HepG2 (cell line): ENCODE measurements at regions not wholly inside any gene's neighbourhood (a gene's known extent, or its start where the extent isn't known, plus 50 kb on each side); places are given as distances from the start of the nearest gene placed in this dataset.

Experiments used
- ATAC-seq: fragments of 200-7000 bp; cut with Tn5 transposase; 3 replicates; pipeline ENCODE4 v1.9.1; 2020; ENCODE audit warnings: mild to moderate bottlenecking, moderate library complexity
- BruUV-seq: library from RNA; stranded (reverse); fragments of 400-500 nt; replicated peaks from 2 replicates; lab custom pipeline; 2021; lab: Mats Ljungman, UMichigan
- CTCF ChIA-PET: fragments of 300-600 bp; formaldehyde crosslinking; extraction: SDS; loops from one replicate; lab custom pipeline; 2021; ENCODE audit warnings: low total read pairs, inconsistent platforms, low intra/inter-chr PET ratio; lab: Yijun Ruan, JAX
- POLR2A ChIA-PET: fragments of 350-600 bp; sonication (Branson Sonifier 250); formaldehyde crosslinking; loops from one replicate; lab custom pipeline; 2020; ENCODE audit warnings: antibody characterized with exemption, inconsistent platforms; lab: Yijun Ruan, JAX
- DNase-seq: peaks from one replicate; pipeline ENCODE4 v3.0.0-alpha.2; 2015; ENCODE audit warnings: low spot score
- FAIRE-seq: peaks from 3 replicates; lab custom pipeline; 2011; peaks lifted over from hg19 to GRCh38; lab: Jason Lieb, UNC
- H2AFZ ChIP-seq: one replicate; pipeline ENCODE4 v1.6.1; 2011; ENCODE audit warnings: low read length, inconsistent platforms
- H3K27ac ChIP-seq: fragments of 300-600 bp; 3 replicates; pipeline ENCODE4 v1.8.0; 2011; ENCODE audit warnings: mixed run types, mild to moderate bottlenecking, mixed read lengths, low read length, inconsistent platforms; ENCODE audit not compliant: insufficient read depth; ENCODE audit errors: extremely low read length
- H3K27me3 ChIP-seq, 2 experiments: fragments of 200-600 bp in 1 of 2; 2 replicates in 1 of 2; 3 replicates in 1 of 2; pipeline versions ENCODE4 v1.6.0 to v1.8.0; 2011; ENCODE audit warnings: low read length in 2 of 2, mild to moderate bottlenecking in 2 of 2, moderate library complexity in 2 of 2, inconsistent platforms in 1 of 2; ENCODE audit not compliant: insufficient read depth in 2 of 2, control insufficient read depth in 1 of 2
- H3K36me3 ChIP-seq, 2 experiments: fragments of 200-600 bp in 1 of 2; replicated peaks in 1 of 2; 2 replicates in 1 of 2; 3 replicates in 1 of 2; pipeline versions ENCODE4 v1.5.1 to v1.8.0; 2011; ENCODE audit warnings: low read length in 2 of 2, inconsistent platforms in 1 of 2; ENCODE audit not compliant: insufficient read depth in 2 of 2, control insufficient read depth in 1 of 2
- H3K4me1 ChIP-seq: 2 replicates; pipeline ENCODE4 v1.5.1; 2012; ENCODE audit warnings: low read length, inconsistent platforms; ENCODE audit not compliant: insufficient read depth
- H3K4me2 ChIP-seq: 2 replicates; pipeline ENCODE4 v1.6.0; 2011; ENCODE audit warnings: low read depth, low read length, inconsistent platforms
- H3K4me3 ChIP-seq, 3 experiments: fragments of 200-600 bp in 1 of 3; sonication (generic), shearing (Covaris generic) in 1 of 3; replicated peaks in 1 of 3; 2 replicates each; pipeline ENCODE4 v1.5.1; 2011 to 2016; ENCODE audit warnings: low read length in 3 of 3, inconsistent platforms in 2 of 3, low read depth in 2 of 3, mild to moderate bottlenecking in 2 of 3, control low read depth in 1 of 3, mixed read lengths in 1 of 3; ENCODE audit not compliant: insufficient read depth in 1 of 3
- H3K79me2 ChIP-seq: one replicate; pipeline ENCODE4 v1.6.1; 2011; ENCODE audit warnings: low read length, inconsistent platforms; ENCODE audit not compliant: insufficient read depth
- H3K9ac ChIP-seq: 2 replicates; pipeline ENCODE4 v1.6.0; 2011; ENCODE audit warnings: mild to moderate bottlenecking, low read depth, low read length, inconsistent platforms; ENCODE audit not compliant: insufficient read depth
- H3K9me3 ChIP-seq: 2 replicates; pipeline ENCODE4 v1.5.1; 2012; ENCODE audit warnings: mild to moderate bottlenecking, low read length
- H4K20me1 ChIP-seq: 2 replicates; pipeline ENCODE4 v1.6.0; 2011; ENCODE audit warnings: inconsistent platforms, mild to moderate bottlenecking, low read length, moderate library complexity; ENCODE audit not compliant: insufficient read depth
- ATF7-NPFF ChIP-seq: sonication (generic); formaldehyde crosslinking; IDR thresholded peaks from 2 replicates; pipeline ENCODE4 v1.8.1; 2023; ENCODE audit warnings: mild to moderate bottlenecking, low read depth, missing genetic modification reagents, moderate library complexity
- EED ChIP-seq: sonication (generic); formaldehyde crosslinking; IDR thresholded peaks from 2 replicates; pipeline ENCODE4 v1.5.0; 2020; ENCODE audit warnings: mild to moderate bottlenecking, missing genetic modification reagents
- MAX ChIP-seq: IDR thresholded peaks from 2 replicates; pipeline ENCODE4 v1.6.1; 2012; ENCODE audit warnings: inconsistent platforms
- NR0B2 ChIP-seq: sonication (generic); formaldehyde crosslinking; IDR thresholded peaks from 2 replicates; pipeline ENCODE4 v1.4.0; 2020; ENCODE audit warnings: mild to moderate bottlenecking, missing genetic modification reagents
- PRDM10 ChIP-seq: sonication (generic); formaldehyde crosslinking; IDR thresholded peaks from 2 replicates; pipeline ENCODE4 v1.4.0; 2020; ENCODE audit warnings: low read depth, missing genetic modification reagents
- SIX4 ChIP-seq: sonication (generic); formaldehyde crosslinking; IDR thresholded peaks from 2 replicates; pipeline ENCODE4 v1.4.0; 2020; ENCODE audit warnings: missing genetic modification reagents
- SNAI1 ChIP-seq: sonication (generic); formaldehyde crosslinking; IDR thresholded peaks from 2 replicates; pipeline ENCODE4 v1.5.0; 2020; ENCODE audit warnings: mild to moderate bottlenecking, missing genetic modification reagents, borderline replicate concordance
- THAP7 ChIP-seq: sonication (generic); formaldehyde crosslinking; IDR thresholded peaks from 2 replicates; pipeline ENCODE4 v1.8.1; 2023; ENCODE audit warnings: mild to moderate bottlenecking, missing genetic modification reagents
- ZBTB34 ChIP-seq: sonication (generic); formaldehyde crosslinking; IDR thresholded peaks from 2 replicates; pipeline ENCODE4 v1.8.0; 2022; ENCODE audit warnings: mild to moderate bottlenecking, missing genetic modification reagents
- ZNF256 ChIP-seq: sonication (generic); formaldehyde crosslinking; conservative IDR thresholded peaks from 2 replicates; pipeline ENCODE4 v1.4.0; 2020; ENCODE audit warnings: missing genetic modification reagents
- ZNF263 ChIP-seq: sonication (generic); formaldehyde crosslinking; IDR thresholded peaks from 2 replicates; pipeline ENCODE4 v1.4.0; 2020; ENCODE audit warnings: missing genetic modification reagents
- ZNF44 ChIP-seq: sonication (generic); formaldehyde crosslinking; IDR thresholded peaks from 2 replicates; pipeline ENCODE4 v1.5.1; 2020; ENCODE audit warnings: mild to moderate bottlenecking, missing genetic modification reagents
- ZNF503 ChIP-seq: sonication (generic); formaldehyde crosslinking; IDR thresholded peaks from 2 replicates; pipeline ENCODE4 v1.4.0; 2020; ENCODE audit warnings: missing genetic modification reagents
- ZNF550 ChIP-seq: sonication (generic); formaldehyde crosslinking; IDR thresholded peaks from 2 replicates; pipeline ENCODE4 v1.4.0; 2020; ENCODE audit warnings: mild to moderate bottlenecking, missing genetic modification reagents, borderline replicate concordance
- ZNF614 ChIP-seq: IDR thresholded peaks from 2 replicates; pipeline ENCODE4 v1.6.1; 2018; ENCODE audit warnings: missing biosample characterization, missing genetic modification reagents, inconsistent platforms, borderline replicate concordance
- WGBS: methylation state at CpG from one replicate; pipeline ENCODE4 v1.1.6; 2017; ENCODE audit warnings: low lambda C conversion rate; 5-methylcytosine and 5-hydroxymethylcytosine counted together
- in situ Hi-C: cut with HindIII; loops from 2 replicates; pipeline ENCODE4 v1.10.0; 2017; ENCODE audit warnings: low pct_unique_long_range_greater_than_20kb; ENCODE audit not compliant: extremely low pct_ligation_motif_present
- intact Hi-C: fragments of 100-400 bp; cut with micrococcal nuclease; formaldehyde crosslinking; loops from one replicate; pipeline ENCODE4 v1.10.0; 2022; ENCODE audit not compliant: unreplicated experiment

GRCh38 chr21:31502537-31503143, 156.9 kb upstream of the SOD1 start:
- Histone ChIP-seq H4K20me1 (no peaks in the 10 kb centered on the region), H3K27ac (no peak overlapping the region), H3K79me2 (no peaks in the 10 kb centered on the region), H3K4me2 (no peak overlapping the region), H2AFZ (no peak overlapping the region), H3K9ac (no peak overlapping the region), H3K9me3 (no peaks in the 10 kb centered on the region), H3K27me3 (no peaks in the 10 kb centered on the region), H3K4me1 (peaks cover 13% of the 10 kb centered on the region), H3K36me3 (no peaks in the 10 kb centered on the region), H3K4me3 (no peak overlapping the region)
- TF ChIP-seq SIX4 (CRISPR knock-in tag) (no peak), ATF7-NPFF (no peak), SNAI1 (CRISPR knock-in tag) (no peak), ZNF503 (no peak), NR0B2 (no peak), ZBTB34 (CRISPR knock-in tag) (no peak), THAP7 (CRISPR knock-in tag) (no peak), ZNF550 (CRISPR knock-in tag) (no peak), ZNF263 (CRISPR knock-in tag) (no peak), PRDM10 (no peak), ZNF614 (no peak), ZNF44 (no peak), EED (CRISPR knock-in tag) (no peak), MAX (no peak), ZNF256 (no peak)
- ChIA-PET CTCF (no interaction called here), POLR2A (no interaction called here)
- FAIRE-seq (no peak), ATAC-seq (no peak), DNase-seq (no peak)
- intact Hi-C loops: loop anchor here (10.0 kb wide), 1 partner anchor 912 kb away; the partner anchor contains the start of gene EVA1C
- 63% methylated on average over 10 of the region's 10 CpGs for WGBS
- no TSS peak for BruUV-seq
- in situ Hi-C loops: no loop called here
